Stimulated activated naive CD8-positive, alpha-beta T cell treated with anti-CD3 and anti-CD28 coated beads, Interleukin-15, Interleukin-2, amounts not matched to agents 100 U/mL and 50 U/mL, for 24 hours (primary cell): ENCODE measurements at regions not wholly inside any gene's neighbourhood (a gene's known extent, or its start where the extent isn't known, plus 50 kb on each side); places are given as distances from the start of the nearest gene placed in this dataset.

Source experiments
- ATAC-seq: fragments of 150-1000 bp; cut with Tn5 transposase; one replicate; pipeline ENCODE4 v1.10.0; 2021
- DNase-seq: peaks from one replicate; pipeline ENCODE4 v3.0.0; 2021

GRCh38 chr10:83580373-83581012, 558.8 kb upstream of the GHITM start:
- no peak for DNase-seq
- no peak for ATAC-seq

GRCh38 chr10:83582407-83583095, 556.8 kb upstream of the GHITM start:
- DNase-seq (no peak), ATAC-seq (no peak)

DNA sequence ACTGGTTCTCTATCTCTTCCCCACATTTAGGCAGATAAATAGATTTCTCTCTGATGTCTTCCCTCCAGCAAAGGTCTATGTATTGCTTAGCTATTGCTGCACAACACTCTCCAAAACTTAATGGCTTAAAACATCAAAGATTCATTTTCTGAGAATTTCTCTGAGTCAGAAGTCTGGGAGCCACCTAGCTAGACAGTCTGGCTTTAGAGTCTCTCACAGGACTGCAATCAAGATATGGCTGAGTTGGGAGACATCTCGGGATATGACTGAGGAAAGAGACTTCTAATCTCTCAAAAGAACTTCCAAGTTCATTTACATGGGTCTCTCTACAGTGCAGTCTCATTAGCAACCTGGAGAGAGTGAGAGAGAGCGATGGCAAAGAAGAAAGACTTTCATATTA, 553.6 kb upstream of the GHITM start:
- ATAC-seq (no peak), DNase-seq (no peak)

DNA sequence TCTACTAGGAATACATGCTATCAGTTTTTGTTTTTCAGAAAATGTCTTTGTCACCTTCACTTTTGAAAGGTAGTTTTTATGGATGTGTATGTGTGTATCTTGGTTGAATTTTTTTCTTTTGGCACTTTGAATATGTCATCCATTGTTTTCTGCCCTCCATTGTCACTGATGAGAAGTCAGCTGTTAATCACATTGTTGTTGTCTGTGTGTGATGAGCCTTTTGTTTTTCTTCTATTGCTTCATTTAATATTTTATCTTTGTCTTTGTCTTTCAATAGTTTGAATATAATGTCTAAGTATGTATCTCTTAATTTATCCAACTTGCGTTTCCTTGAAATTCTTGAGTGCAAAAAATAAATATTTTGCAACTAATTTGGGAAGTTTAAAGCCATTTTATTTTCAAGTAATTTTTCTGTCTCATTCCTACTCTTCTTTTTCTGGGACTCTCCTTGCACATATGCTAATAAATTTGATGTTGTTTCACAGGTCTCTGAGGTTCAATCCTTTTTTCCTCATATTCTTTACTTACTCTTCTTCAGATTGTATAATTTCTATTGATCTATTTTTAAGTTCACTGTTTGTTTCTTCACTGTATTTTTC, 546.9 kb upstream of the GHITM start:
- ATAC-seq (no peak), DNase-seq (no peak)

GRCh38 chr10:83603708-83604107, 535.6 kb upstream of the GHITM start:
- DNase-seq (no peak), ATAC-seq (peak; percentile 55)

GRCh38 chr10:83605783-83606630, 533.3 kb upstream of the GHITM start:
- ATAC-seq: no peak
- DNase-seq: no peak

- ATAC-seq: no peak
- DNase-seq: no peak
Observed at GRCh38 chr10:83607959-83608745, 531.2 kb upstream of the GHITM start.

DNA sequence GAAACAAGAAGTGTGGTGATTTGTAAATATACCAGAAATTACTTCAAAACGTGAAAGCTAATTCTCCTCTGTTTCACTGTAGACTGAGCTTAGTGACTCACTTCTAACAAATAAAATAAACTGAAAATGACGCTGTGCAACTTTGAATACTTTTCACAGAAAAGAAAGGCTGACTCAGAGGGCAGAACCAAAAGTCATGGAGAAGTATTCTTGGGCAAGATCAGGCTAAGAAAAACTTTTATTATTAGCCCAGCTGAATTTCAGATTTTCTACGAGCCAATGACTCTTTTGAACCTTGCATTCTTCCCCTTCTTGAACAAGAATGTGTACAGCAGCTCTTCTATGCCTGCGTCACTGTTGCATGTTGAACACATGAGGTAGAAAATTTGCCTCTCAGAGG, 527.3 kb upstream of the GHITM start:
- no peak for ATAC-seq
- DNase-seq: no peak

DNA sequence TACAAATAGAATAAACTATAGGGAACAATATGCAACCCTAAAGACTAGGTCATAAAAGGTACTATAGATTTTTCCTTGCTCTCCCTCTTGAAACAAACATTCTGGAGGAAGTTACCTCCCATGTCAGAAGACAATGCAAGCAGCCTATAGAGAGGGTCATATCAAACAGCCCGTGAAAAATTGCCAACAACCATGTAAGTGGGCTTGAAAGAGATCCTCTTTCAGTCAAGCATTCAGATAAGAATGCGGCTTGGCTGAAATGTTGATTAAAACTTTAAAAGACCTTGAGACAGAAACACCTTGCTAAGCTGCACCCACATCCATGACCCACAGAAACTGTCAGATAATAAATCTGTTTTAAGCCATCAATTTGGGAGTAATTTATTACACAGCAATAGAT, 526.6 kb upstream of the GHITM start:
- ATAC-seq: no peak
- DNase-seq: no peak

DNA sequence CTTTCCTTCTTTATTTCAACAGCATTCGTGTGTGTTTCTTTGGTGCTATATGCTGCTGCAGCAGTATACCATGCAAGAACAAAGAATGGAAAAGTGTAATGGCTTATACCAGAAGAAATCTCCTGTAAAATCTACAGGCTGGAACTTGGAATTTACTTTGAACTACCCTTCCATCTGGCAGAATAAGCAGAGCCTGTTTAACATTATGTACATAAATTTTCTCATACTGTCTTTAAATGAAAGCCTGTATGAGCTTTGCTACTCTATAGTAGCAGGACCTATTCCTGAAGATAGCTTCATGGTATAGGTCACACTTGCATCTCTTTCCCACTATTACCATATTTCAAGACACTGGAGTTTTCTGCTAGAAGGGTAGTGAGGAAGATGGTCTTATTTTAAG, 522.1 kb upstream of the GHITM start:
- DNase-seq (no peak), ATAC-seq (no peak)

DNA sequence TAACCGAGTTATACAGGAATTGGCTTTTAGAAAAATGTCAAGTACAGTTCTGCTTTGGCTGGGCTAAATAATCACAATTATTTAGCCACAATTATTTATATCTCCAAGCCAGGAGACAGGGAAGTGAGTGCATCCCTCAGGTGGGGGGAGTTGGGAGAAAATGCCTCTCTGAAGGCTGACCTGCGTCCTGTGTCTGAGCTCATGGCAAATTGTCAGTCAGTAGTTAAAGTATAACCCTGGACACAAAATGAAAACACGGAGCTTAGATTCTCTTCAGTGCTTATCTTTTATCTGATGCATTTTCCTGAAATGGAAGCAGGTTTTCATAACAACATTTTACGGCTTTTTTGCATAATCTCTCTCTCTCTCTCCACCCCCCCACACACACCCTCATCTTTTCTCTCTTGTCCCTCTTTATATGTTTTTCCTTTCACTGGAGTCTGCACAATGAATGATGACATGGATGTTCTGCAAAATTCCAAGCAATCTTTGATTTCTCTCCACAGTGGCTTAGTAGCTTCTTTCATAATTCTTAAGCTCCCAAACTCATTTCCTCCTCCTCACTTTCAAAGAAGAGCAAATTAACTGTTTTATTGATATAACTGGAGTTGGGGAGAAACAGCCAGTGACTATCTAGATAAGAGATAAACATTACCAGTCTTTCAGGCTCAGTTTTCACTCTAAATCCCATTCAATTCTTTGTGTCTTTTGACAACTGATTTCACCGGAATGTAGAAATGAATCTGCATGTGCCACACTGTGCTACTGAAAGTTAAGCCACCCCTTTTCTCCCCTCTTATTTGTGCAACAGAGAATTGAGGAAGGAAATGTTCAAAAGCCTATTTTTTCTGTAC, 521.4 kb upstream of the GHITM start:
- no peak for ATAC-seq

DNA sequence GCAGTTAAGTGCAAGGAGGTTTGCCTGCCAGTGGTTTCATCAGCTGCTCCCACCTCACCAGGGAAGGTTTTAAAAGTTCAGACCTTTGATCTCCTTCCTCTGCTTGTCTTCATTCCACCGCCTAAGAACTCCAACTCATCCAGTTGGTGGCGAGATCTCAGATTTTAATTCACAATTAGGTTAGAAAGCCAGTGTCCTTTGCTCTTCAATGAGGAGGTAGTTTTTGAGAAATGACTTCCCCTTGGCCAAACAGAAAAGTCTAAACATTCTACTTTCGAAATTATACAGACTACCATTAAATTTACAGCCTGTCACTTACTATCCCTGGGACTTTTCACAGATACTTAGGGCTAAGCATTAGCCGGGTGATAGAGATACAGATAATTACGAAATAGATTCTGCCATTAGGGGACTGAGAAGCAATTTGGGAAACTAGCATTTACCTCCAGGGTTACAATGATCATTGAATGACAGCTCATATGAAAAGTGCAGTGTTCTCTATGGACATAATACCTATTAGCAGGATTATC, 513.4 kb upstream of the GHITM start:
- DNase-seq: no peak
- no peak for ATAC-seq

More for the DNA sequence above, 521.4 kb upstream of the GHITM start:
- DNase-seq: no peak

DNA sequence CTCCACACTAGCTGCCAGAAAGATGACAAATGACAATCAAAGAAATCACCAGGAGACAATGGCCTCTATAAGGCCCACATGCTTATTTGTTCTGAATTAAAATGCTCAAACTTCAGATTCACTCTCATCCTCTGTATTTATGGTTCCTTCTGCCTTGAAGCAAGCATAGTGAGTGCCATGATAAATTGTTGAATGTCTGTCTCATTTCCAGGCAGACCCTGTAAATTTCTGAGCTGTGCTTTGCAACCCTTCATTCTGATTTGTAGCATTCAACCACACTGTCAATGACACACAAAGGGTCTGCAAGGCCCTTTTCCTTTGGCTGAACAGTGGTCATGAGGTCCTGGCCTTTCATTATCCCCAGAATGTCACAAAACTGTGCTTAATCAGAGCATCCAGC, 506.6 kb upstream of the GHITM start:
- DNase-seq (no peak), ATAC-seq (no peak)

DNA sequence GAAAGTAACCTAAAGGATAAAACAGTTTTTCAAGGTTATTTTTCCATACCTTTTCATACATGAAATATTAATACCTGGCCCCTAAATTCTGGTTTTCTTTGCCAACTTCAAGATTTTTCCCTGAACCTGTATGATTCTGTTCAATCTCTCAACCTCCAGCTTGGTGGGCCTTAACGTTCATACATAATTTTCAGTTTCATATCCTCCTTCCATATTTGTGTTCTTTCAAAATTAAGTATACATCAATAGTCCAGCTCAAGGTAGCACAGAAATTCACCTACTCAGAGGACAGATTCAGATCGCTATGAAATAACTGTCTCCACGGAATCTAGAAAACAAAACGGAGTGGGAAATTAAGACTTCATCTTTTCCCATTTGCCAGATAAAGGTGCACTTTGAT, 505.8 kb upstream of the GHITM start:
- no peak for ATAC-seq
- no peak for DNase-seq

DNA sequence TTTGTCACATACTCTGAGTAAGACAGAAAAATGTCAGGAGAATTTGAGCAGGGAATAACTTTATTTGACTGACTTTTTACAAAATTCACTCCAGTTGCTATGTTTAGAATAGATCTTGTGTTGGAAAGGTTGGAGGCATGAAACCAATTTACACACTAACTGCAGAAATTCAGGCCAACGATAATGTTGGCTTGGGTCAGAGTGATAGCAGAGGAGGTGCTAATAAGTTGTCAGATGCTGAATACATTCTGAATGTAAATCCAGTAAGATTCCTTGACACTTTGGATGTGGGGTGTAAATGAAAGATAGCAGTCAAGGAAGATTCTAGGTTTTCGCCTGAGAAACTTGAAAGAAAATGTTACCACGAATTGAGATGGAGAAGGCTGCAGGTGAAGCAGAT, 502.5 kb upstream of the GHITM start:
- DNase-seq: no peak
- ATAC-seq: no peak

DNA sequence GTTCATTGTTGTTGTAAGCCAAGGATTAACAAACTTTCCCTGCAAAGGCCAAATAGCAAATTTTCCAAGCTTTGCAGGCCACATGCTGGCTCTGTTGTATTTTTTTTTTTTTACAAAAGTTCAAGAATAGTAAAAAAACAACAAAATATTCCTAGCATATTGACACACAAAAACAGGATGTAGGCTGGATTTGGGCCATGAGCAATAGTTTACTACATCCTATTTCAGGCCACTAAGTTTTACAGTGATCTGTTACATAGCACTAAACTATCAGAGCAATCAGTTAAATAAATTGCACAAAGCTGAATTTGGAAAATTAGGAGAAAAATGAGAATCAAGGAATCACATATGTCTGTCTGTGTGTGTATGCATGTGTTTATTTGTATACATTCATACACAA, 491.8 kb upstream of the GHITM start:
- ATAC-seq: no peak
- no peak for DNase-seq

GRCh38 chr10:83648201-83648600, 491.1 kb upstream of the GHITM start:
- no peak for ATAC-seq
- no peak for DNase-seq

DNA sequence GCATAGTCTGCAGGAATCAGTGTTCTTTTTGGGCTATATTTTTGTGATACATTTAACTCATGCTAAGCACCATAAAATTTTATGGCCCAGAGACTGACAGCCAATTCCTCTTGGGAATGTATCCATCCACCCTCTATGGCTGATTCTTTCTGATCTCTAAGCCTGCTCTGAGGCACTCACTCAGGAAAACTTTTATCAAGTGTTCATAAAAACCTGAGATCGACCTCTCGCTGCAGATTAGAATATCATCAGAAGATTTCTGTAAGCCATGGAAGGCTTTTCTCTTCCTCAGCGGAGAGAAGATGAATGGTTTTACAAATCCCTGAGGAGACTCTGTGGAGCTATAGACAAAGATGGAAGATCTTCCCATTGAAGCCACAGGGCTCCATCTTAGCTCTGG, 489.8 kb upstream of the GHITM start:
- DNase-seq (no peak), ATAC-seq (no peak)

- DNase-seq: no peak
- ATAC-seq: no peak
Observed at GRCh38 chr10:83654689-83655088, 484.6 kb upstream of the GHITM start.

- DNase-seq (no peak), ATAC-seq (no peak)
Observed at GRCh38 chr10:83656924-83657323, 482.4 kb upstream of the GHITM start.

DNA sequence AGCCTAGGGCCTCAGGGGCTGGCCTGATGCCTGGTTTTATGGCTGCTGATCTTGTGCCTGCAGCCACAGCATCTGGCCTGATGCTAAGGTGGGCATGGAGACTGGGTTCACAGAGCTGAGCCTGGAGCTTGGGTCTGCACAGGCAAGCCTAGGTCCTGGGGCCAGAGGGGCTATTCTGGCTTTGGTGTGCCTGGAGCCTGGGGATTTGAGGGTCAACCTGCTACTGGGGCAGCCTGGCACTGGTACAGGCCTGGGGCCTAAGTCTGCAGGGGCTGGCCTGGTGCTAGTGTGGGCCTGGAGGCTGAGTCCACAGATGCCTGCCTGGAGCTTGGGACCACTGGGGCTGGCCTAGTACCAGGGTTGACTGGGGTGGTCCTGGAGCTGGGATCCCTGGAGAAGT, 481.8 kb upstream of the GHITM start:
- no peak for DNase-seq
- no peak for ATAC-seq
